Esophagus squamous epithelium (tissue), 4 donors: ENCODE measurements at regions not wholly inside any gene's neighbourhood (a gene's known extent, or its start where the extent isn't known, plus 50 kb on each side); places are given as distances from the start of the nearest gene placed in this dataset.

Experiments used
- CTCF ChIP-seq, 6 experiments: fragments of 450-650 bp in 4 of 6; fragments of 200-600 bp in 2 of 6; sonication (generic) in 2 of 6; IDR thresholded peaks; one replicate each; pipeline ENCODE4 v1.5.1; 2016 to 2019; ENCODE audit warnings: antibody characterized with exemption in 6 of 6, mild to moderate bottlenecking in 4 of 6, moderate library complexity in 4 of 6
- POLR2A ChIP-seq, 4 donors: fragments of 450-650 bp; IDR thresholded peaks; one replicate each; pipeline ENCODE4 v1.6.1; 2017; ENCODE audit warnings: antibody characterized with exemption in 4 of 4, mild to moderate bottlenecking in 4 of 4, moderate library complexity in 3 of 4

GRCh38 chr3:43233062-43233461 is 53.3 kb upstream of the SNRK start:
- TF ChIP-seq CTCF (IDR thresholded peaks at IDR 0.05) (no peak), POLR2A (IDR thresholded peaks at IDR 0.05) (no peak)
